GOT3 (cell line): ENCODE measurements at regions not wholly inside any gene's neighbourhood (a gene's known extent, or its start where the extent isn't known, plus 50 kb on each side); places are given as distances from the start of the nearest gene placed in this dataset.

Experiments
- DNase-seq: peaks from one replicate; lab custom pipeline; 2025; ENCODE audit warnings: mixed read lengths; lab: John Stamatoyannopoulos, UW

- DNase-seq: no peak
Observed at GRCh38 chr6:1153696-1154245, 158.1 kb upstream of the FOXQ1 start.

GRCh38 chr6:1146500-1146899 lies 165.4 kb upstream of the FOXQ1 start:
- DNase-seq: no peak

GRCh38 chr6:1145768-1146218 lies 166.1 kb upstream of the FOXQ1 start:
- DNase-seq: no peak

DNA sequence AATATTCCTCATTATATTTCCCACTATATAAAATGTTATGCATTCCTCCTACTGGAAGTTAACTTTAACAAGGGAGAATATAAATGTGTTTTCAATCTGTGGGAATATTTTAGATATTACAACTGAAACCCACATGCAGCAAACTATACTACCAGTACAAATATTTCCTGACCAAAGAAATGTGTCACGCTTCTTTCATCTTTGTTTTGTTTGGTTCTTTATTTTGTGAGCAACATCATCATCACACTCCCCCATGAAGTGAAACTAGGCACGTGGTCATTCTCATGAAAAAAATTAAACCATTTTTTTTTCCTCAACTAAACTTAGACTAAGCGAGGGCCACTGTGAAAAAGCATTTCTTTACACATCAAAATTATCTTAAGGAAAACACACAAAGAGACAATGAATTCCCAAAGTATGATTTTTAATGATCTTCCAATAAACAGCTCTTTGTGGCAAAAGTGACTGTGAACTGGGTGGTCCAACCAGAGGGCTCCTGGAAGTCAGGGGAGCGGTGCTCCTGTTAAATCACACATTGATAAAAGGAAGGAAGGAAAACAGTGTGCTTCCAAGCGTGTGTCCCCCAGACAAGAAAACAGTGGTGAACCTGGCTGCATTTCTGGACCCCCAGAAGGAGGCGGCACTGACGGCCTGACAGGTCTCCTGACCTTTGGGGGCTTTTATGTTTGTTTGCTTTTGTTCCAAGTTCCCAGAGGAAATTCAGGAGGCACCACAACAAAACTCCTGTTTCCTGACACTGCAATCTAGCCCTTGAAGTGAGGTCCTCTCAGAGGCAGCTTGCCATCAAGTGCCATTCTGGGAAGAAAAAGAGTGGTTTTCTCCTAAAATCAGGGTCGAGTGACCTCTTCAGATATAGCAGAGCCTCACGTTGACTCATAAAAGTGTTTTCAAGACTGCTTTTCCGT lies 166.8 kb upstream of the FOXQ1 start:
- no peak for DNase-seq

DNA sequence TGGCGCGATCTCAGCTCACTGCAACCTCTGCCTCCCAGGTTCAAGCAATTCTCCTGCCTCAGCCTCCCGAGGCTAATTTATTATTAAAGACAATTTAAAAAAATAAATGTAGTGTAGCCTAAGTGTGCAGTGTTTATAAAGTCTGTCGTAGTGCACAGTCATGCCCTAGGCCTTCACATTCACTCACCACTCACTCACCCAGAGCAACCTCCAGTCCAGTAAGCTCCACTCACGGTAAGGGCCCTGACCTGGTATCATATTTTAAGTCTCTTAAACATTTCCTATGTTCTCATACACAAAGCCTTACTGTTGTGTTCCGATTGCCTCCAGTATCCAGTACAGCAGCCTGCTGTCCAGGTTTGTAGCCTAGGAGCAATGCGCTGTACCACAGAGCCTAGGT lies 168.2 kb upstream of the FOXQ1 start:
- no peak for DNase-seq

DNA sequence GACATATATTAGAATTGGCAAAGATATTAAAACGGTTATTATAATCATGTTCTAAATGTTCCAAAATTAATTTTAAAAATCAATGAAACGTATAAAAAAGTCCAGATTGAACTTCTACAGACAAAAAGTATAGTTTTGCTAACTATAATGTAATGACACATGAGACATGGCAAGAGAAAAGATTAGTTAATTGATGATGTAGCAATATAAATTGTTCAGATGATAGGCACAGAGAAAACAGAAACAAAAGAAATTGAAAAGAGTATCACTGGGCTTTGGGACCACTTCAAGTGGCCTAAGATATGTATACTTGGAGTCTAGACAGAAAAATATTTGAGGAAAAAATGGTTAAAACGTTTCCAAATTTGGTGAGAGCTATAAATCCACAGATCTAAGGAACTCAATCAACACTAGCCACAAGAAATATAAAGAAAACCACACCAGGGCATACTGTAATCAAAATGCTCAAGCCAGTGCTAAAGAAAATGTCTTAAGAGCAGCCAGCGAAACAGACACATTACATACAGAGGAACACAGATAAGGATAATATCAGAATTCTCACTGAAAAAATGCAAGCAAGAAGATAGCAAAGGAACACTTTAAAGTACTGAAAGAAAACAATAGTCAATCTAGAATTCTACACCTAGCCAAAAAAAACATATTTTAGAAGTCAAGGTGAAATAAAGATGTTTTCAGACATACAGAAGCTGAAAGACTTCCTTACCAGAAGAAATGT lies 172.6 kb upstream of the FOXQ1 start:
- no peak for DNase-seq

GRCh38 chr6:1137849-1138248 lies 174.0 kb upstream of the FOXQ1 start:
- no peak for DNase-seq

DNA sequence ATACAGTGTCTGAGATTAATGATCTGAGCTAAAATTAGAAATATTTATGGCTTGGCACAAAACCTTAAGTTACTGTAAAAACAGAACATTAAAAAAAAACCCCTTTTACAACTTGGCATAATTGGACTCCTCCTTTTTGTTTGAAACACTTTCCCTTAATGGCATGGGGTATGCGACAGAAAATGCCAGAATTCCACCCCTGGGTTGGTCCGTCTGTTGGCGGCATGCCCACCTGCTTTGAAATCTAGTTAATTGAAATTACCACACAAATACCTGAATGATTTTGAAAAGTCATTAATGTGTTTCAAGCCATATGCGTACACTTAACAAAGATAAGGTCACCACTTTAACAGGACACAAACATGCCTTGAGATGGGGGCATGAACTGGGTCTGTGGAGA lies 175.1 kb upstream of the FOXQ1 start:
- no peak for DNase-seq

DNA sequence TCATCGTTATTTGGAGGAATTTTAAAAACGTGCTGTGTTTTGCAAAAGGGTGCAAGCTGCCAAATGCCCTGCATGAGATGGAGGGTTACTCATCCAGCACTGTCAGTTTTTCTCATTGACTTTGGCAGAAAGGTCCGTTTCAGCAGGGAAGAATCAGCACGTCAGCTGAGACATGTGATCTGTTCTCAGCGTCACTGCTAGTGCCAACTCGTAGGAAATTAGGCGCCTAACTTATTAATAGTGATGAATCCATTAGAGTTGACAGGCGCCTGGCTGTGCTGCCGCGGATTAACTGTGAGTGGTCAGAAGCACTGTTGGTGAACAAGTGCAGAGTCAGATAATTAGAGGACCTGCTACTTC lies 175.5 kb upstream of the FOXQ1 start:
- DNase-seq: no peak

- DNase-seq: no peak
Observed at GRCh38 chr6:1135726-1136414, 176.0 kb upstream of the FOXQ1 start.

DNA sequence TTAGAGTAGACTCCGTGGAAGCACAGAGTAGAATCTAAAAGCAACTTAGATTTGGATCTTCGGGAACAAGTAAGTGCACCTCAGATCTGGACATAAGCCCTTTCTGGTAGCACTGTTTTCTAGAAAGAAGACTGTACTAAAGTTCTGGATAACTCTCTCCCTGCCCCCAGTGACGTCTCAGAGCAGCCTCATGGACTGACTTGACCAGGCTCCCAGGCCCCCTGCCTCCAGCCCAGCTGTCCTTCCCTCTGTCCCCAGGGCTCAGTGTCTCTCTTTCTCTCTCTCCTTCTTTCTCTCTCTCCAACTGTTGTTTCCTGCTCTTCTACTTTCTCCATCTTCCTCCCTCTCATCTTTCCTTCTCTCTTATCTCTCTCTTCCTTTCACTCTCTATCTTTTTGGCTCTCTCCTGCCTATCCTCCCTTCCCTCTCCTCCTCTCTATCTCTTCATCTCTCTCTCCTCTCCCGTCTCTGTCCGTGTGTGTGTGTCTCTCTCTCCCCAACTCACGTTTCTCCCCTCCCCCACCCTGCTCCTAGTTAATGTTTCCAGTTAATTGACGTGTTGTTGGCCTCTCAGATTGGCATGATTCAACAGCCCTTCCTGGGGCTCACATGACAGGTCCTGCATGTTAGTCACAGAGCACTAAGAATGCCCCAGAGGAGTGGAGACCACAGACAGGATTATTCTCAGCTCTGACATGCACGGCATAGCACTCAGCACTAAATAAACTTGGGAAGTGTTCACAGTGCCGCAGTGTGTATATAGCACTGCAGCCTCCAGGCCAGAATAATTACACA lies 180.4 kb upstream of the FOXQ1 start:
- DNase-seq: no peak

DNA sequence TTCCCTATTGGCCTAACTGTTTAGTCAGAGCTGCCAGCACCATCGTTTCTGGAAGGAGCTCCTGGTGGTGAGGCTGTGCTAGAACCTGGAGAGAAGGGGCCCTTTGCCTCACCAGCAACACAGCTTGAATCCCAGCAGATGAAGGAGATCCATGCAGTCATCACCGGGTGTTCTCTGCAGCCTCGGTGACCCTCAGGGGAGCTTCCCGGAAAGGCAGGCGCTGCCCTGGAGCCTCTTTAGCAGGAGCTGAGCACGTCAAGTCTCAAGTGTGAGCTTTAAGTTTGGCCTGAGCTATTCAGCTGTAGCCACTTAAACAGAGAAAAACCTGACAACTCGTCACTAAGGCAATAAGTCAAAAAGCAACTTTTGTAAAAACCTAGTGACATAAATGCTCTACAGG lies 181.2 kb upstream of the FOXQ1 start:
- DNase-seq: no peak

- no peak for DNase-seq
Observed at GRCh38 chr6:1129131-1129530, 182.8 kb upstream of the FOXQ1 start.

DNA sequence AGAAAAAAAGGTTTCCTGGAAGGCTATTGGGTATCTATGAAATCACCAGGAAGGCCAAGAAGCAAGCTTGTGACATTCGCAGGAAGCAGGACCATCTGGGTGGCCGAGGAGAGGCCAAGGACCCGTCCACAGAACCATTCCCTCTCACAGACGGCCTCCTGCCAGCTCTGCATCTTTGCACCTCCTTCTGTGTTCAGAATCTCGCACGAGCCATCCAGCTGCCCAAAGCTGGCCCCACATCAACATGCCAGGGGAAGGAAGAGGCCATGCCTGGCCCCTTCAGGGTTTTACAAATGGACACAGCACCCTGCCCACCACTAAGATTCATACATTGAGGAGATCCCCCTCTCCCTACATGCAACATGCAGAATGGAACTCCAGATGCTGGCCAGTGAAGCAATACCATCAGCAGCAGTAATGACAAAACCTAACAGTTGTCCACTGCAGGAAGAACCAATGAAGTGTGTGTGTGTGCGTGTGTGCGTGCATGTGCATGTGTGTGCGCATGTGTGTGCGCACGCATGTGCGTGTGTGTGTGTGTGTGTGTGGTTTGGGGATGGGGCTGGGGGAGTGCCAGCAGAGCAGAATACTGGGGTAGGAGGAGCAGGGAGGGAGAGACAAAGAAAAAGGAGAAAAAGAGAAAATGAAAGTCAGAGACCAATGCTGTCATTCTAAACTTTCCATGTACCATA lies 184.2 kb upstream of the FOXQ1 start:
- DNase-seq: no peak

GRCh38 chr6:1127129-1127528 lies 184.8 kb upstream of the FOXQ1 start:
- no peak for DNase-seq

GRCh38 chr6:1126036-1126435 lies 185.9 kb upstream of the FOXQ1 start:
- no peak for DNase-seq

DNA sequence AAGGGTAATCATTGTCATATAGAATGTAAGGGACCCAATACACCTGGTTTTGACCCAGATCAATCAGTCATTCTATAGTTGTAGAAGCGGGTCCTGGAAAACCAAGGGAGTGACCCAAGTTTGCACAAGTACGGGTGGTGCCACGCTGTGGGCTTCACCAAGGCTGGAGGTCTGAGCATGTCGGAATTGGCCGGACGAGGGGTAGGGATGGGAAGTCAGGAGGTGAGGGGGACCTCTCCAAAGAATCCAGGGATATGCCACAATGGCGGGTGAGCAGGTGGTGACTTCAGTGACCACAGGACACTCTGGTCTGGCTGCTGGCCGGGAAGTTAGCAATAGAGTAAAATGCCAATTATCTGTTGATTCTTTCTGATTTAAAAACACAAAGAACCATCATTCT lies 186.6 kb upstream of the FOXQ1 start:
- no peak for DNase-seq

- DNase-seq: no peak
Observed at GRCh38 chr6:1124885-1125284, 187.0 kb upstream of the FOXQ1 start.

DNA sequence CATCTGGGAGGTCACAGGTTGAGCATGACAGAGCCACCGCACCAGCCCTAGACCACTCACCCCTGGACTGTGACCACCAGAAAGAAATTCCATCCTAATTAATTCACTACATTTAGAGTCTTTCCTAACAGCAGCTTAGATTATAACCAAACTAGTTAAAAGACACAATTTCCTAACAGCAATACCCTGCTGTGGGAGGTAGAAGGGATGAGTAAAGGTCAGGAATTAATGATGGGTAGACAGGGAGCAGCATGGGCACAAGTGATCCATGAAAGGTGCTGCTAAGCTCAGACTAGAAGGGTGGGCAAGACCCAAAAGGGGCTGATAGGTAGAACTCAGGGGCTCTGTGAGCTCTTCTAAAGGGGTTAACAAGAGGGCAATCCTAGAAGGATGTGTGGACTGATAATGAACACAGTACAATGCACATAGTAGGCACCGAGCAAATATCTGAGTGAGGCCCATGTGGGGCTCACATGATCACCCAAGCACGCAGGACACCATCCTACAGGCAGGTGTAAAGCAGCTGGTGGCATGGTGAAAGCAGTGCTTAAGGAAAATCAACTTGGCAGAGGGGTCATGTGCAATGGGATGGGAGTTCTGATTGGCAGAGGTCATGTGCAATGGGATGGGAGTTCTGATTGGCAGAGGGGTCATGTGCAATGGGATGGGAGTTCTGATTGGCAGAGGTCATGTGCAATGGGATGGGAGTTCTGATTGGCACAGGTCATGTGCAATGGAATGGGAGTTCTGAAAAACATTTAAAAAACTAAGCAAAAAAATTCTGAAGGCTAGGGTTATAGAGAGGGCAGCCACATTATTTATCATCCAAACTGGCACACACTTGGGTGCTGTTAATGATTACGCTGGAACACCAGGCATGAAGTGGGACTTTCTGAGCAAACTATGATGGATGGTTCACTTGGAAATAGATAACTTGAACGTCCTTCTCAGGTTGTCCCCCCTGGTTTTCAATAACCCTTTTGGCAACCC lies 188.2 kb upstream of the FOXQ1 start:
- DNase-seq: no peak

GRCh38 chr6:1122083-1122482 lies 189.8 kb upstream of the FOXQ1 start:
- no peak for DNase-seq
